ENCODE measurements at regions not wholly inside any gene's neighbourhood (a gene's known extent, or its start where the extent isn't known, plus 50 kb on each side); places are given as distances from the start of the nearest gene placed in this dataset.
"Not testable (repeated sequence)": the region's sequence is repeated elsewhere in the genome, so short reads cannot be mapped to it uniquely, and the experiment has no call there.

GRCh38 chr14:105605464-105606304, 79.3 kb downstream of the TMEM121 start:
- no peak overlapping the region for H3K4me2 ChIP-seq (replicated peaks; ENCODE audit: low read depth, low read length, poor library complexity, severe bottlenecking)
- H3K9ac ChIP-seq (ENCODE audit: low read length): no peak overlapping the region
- ChIA-PET CTCF (no interaction called here), POLR2A (no interaction called here)
- ATAC-seq (ENCODE audit: low read depth): no peak
- no peaks in the 10 kb centered on the region for H4K20me1 ChIP-seq (ENCODE audit: control insufficient read depth, insufficient read depth, low read length, poor library complexity, severe bottlenecking)
- TF ChIP-seq CTCF (IDR thresholded peaks at IDR 0.05) (no peak), EZH2 (IDR thresholded peaks at IDR 0.05; ENCODE audit: borderline replicate concordance, insufficient read depth, low read depth, low read length, poor library complexity, severe bottlenecking) (no peak)
- 96% methylated on average over 24 of the region's 24 CpGs for WGBS (ENCODE audit: insufficient coverage)
- peaks cover 0 to 36% of the 10 kb centered on the region in 2 donors for H3K4me1 ChIP-seq (ENCODE audit: control insufficient read depth in 2 of 2, insufficient read depth in 2 of 2, low read length in 2 of 2)
- Mint-ChIP-seq H3K9me3 (ENCODE audit: insufficient read depth) (no peaks in the 10 kb centered on the region), H3K4me1 (peaks cover 18% of the 10 kb centered on the region), H3K4me3 (peak overlapping the region; percentile 34), H3K27ac (peak overlapping the region; percentile 15), H3K27me3 (no peaks in the 10 kb centered on the region)
- H3K27ac ChIP-seq (ENCODE audit: low read length in 2 of 2): peak overlapping the region in 1 of 2 donors; percentile 47
- H2AFZ ChIP-seq (ENCODE audit: insufficient read depth, low read depth, low read length, poor library complexity, severe bottlenecking): no peak overlapping the region
- intact Hi-C loops (cut with micrococcal nuclease): no loop called here
- H3K4me3 ChIP-seq (ENCODE audit: control extremely low read depth in 1 of 5, extremely low read depth in 1 of 5, insufficient read depth in 1 of 5, low read depth in 2 of 5, low read length in 4 of 5): no peak overlapping the region
- peaks cover 0 to 2% of the 10 kb centered on the region in 2 experiments for H3K36me3 ChIP-seq (replicated peaks in 1 of 2; ENCODE audit: control extremely low read depth in 1 of 2, control insufficient read depth in 1 of 2, extremely low read depth in 1 of 2, insufficient read depth in 2 of 2, low read length in 1 of 2)
- no peaks in the 10 kb centered on the region for H3K27me3 ChIP-seq (replicated peaks in 1 of 4; ENCODE audit: control extremely low read depth in 1 of 4, control insufficient read depth in 3 of 4, insufficient read depth in 4 of 4, low read length in 3 of 4)
- H3K9me3 ChIP-seq (ENCODE audit: control extremely low read depth in 1 of 3, control insufficient read depth in 2 of 3, insufficient read depth in 1 of 3, low read length in 2 of 3): no peaks in the 10 kb centered on the region
- H3K79me2 ChIP-seq (ENCODE audit: control insufficient read depth, insufficient read depth, low read length): no peaks in the 10 kb centered on the region
- no peak for DNase-seq

GRCh38 chr14:105606305-105606975, 80.1 kb downstream of the TMEM121 start:
- H4K20me1 ChIP-seq (ENCODE audit: control insufficient read depth, insufficient read depth, low read length, poor library complexity, severe bottlenecking); H2AFZ ChIP-seq (ENCODE audit: insufficient read depth, low read depth, low read length, poor library complexity, severe bottlenecking); H3K4me2 ChIP-seq (replicated peaks; ENCODE audit: low read depth, low read length, poor library complexity, severe bottlenecking); DNase-seq; H3K9me3 ChIP-seq (ENCODE audit: control extremely low read depth in 1 of 3, control insufficient read depth in 2 of 3, insufficient read depth in 1 of 3, low read length in 2 of 3); POLR2A ChIA-PET; H3K4me3 Mint-ChIP-seq; H3K9me3 Mint-ChIP-seq (ENCODE audit: insufficient read depth); H3K36me3 ChIP-seq (replicated peaks in 1 of 2; ENCODE audit: control extremely low read depth in 1 of 2, control insufficient read depth in 1 of 2, extremely low read depth in 1 of 2, insufficient read depth in 2 of 2, low read length in 1 of 2); H3K9ac ChIP-seq (ENCODE audit: low read length); H3K4me3 ChIP-seq (ENCODE audit: control extremely low read depth in 1 of 5, extremely low read depth in 1 of 5, insufficient read depth in 1 of 5, low read depth in 2 of 5, low read length in 4 of 5); ATAC-seq (ENCODE audit: low read depth); H3K27me3 ChIP-seq (replicated peaks in 1 of 4; ENCODE audit: control extremely low read depth in 1 of 4, control insufficient read depth in 3 of 4, insufficient read depth in 4 of 4, low read length in 3 of 4); CTCF ChIA-PET; H3K27me3 Mint-ChIP-seq; intact Hi-C loops (cut with micrococcal nuclease); H3K79me2 ChIP-seq (ENCODE audit: control insufficient read depth, insufficient read depth, low read length): not testable (repeated sequence)
- 89% methylated on average over 3 of the region's 15 CpGs for WGBS (ENCODE audit: insufficient coverage)
- Mint-ChIP-seq H3K27ac (peak overlapping the region; percentile 15), H3K4me1 (peaks cover 18% of the 10 kb centered on the region)
- peaks cover 0 to 36% of the 10 kb centered on the region in 2 donors for H3K4me1 ChIP-seq (ENCODE audit: control insufficient read depth in 2 of 2, insufficient read depth in 2 of 2, low read length in 2 of 2)
- peak overlapping the region in 1 of 2 donors; percentile 12 for H3K27ac ChIP-seq (ENCODE audit: low read length in 2 of 2)

GRCh38 chr14:105607025-105607424, 80.6 kb downstream of the TMEM121 start:
- CTCF ChIA-PET; H3K9me3 ChIP-seq (ENCODE audit: control extremely low read depth in 1 of 3, control insufficient read depth in 2 of 3, insufficient read depth in 1 of 3, low read length in 2 of 3); ATAC-seq (ENCODE audit: low read depth); H3K27ac Mint-ChIP-seq; intact Hi-C loops (cut with micrococcal nuclease); H3K4me3 Mint-ChIP-seq; H3K4me3 ChIP-seq (ENCODE audit: control extremely low read depth in 1 of 5, extremely low read depth in 1 of 5, insufficient read depth in 1 of 5, low read depth in 2 of 5, low read length in 4 of 5); H3K36me3 ChIP-seq (replicated peaks in 1 of 2; ENCODE audit: control extremely low read depth in 1 of 2, control insufficient read depth in 1 of 2, extremely low read depth in 1 of 2, insufficient read depth in 2 of 2, low read length in 1 of 2); H3K27me3 ChIP-seq (replicated peaks in 1 of 4; ENCODE audit: control extremely low read depth in 1 of 4, control insufficient read depth in 3 of 4, insufficient read depth in 4 of 4, low read length in 3 of 4); POLR2A ChIA-PET; H3K9me3 Mint-ChIP-seq (ENCODE audit: insufficient read depth); H3K4me2 ChIP-seq (replicated peaks; ENCODE audit: low read depth, low read length, poor library complexity, severe bottlenecking); H3K79me2 ChIP-seq (ENCODE audit: control insufficient read depth, insufficient read depth, low read length); H2AFZ ChIP-seq (ENCODE audit: insufficient read depth, low read depth, low read length, poor library complexity, severe bottlenecking); DNase-seq; H3K27me3 Mint-ChIP-seq; H4K20me1 ChIP-seq (ENCODE audit: control insufficient read depth, insufficient read depth, low read length, poor library complexity, severe bottlenecking); H3K27ac ChIP-seq (ENCODE audit: low read length in 2 of 2); H3K9ac ChIP-seq (ENCODE audit: low read length): not testable (repeated sequence)
- peaks cover 0 to 36% of the 10 kb centered on the region in 2 donors for H3K4me1 ChIP-seq (ENCODE audit: control insufficient read depth in 2 of 2, insufficient read depth in 2 of 2, low read length in 2 of 2)
- WGBS (ENCODE audit: insufficient coverage): 86% methylated on average over 5 of the region's 16 CpGs
- peaks cover 18% of the 10 kb centered on the region for H3K4me1 Mint-ChIP-seq
